Stomach (tissue), 4 donors: ENCODE measurements at regions not wholly inside any gene's neighbourhood (a gene's known extent, or its start where the extent isn't known, plus 50 kb on each side); places are given as distances from the start of the nearest gene placed in this dataset.

Source experiments
- POLR2A ChIP-seq, 4 donors: fragments of 450-650 bp; IDR thresholded peaks; one replicate each; pipeline ENCODE4 v1.6.1; 2016; ENCODE audit warnings: antibody characterized with exemption in 4 of 4, control low read depth in 2 of 4, mild to moderate bottlenecking in 1 of 4, moderate library complexity in 1 of 4
- POLR2AphosphoS5 ChIP-seq, 3 donors: sonication (generic); formaldehyde crosslinking; IDR thresholded peaks; one replicate each; pipeline ENCODE4 v1.6.1; 2016; ENCODE audit warnings: antibody characterized with exemption in 3 of 3

GRCh38 chr6:54525731-54526130 is 217.5 kb downstream of the TINAG start:
- no peak for TF ChIP-seq POLR2AphosphoS5 (IDR thresholded peaks at IDR 0.05)
- no peak for TF ChIP-seq POLR2A (IDR thresholded peaks at IDR 0.05)
